ENCODE measurements at regions not wholly inside any gene's neighbourhood (a gene's known extent, or its start where the extent isn't known, plus 50 kb on each side); places are given as distances from the start of the nearest gene placed in this dataset.

GRCh38 chr3:103410231-103410630 lies 975.4 kb downstream of the ZPLD1 start:
- H4K91ac ChIP-seq (replicated peaks; ENCODE audit: insufficient read length, low read length), result no peak overlapping the region
- H2BK15ac ChIP-seq (ENCODE audit: low read length), result no peak overlapping the region
- H3K9ac ChIP-seq (replicated peaks in 1 of 4; ENCODE audit: extremely low read depth in 1 of 4, low read depth in 3 of 4, low read length in 3 of 4), result no peak overlapping the region
- 74% methylated on average over 17 of the region's 17 CpGs; no CpG with 5 or more reads in 1 of the 2 experiments for WGBS, 2 experiments (ENCODE audit: extremely low coverage in 1 of 2, insufficient coverage in 1 of 2, insufficient read length in 1 of 2, insufficient replicate concordance in 2 of 2, low coverage in 1 of 2, low lambda C conversion rate in 2 of 2, missing lambda C conversion rate in 1 of 2)
- no peaks in the 10 kb centered on the region for H3K9me3 ChIP-seq (ENCODE audit: insufficient read depth in 2 of 2, low read depth in 1 of 2, low read length in 1 of 2)
- DNase-seq (ENCODE audit: low read depth in 1 of 2, low spot score in 2 of 2) (peak; percentile 25 to 76), FAIRE-seq (no peak)
- no peaks in the 10 kb centered on the region for H3K36me3 ChIP-seq (ENCODE audit: control insufficient read depth in 2 of 4, insufficient read depth in 4 of 4, low read length in 3 of 4)
- no peak overlapping the region for H4K8ac ChIP-seq (ENCODE audit: extremely low read depth, insufficient read depth, low read length)
- H3K4me2 ChIP-seq (ENCODE audit: insufficient read depth in 1 of 2, low read depth in 2 of 2, low read length in 2 of 2), result no peak overlapping the region
- no peak overlapping the region for H3K4me3 ChIP-seq (ENCODE audit: extremely low read depth in 1 of 4, insufficient read depth in 2 of 4, low read depth in 3 of 4, low read length in 4 of 4)
- no peaks in the 10 kb centered on the region for H3K79me1 ChIP-seq (ENCODE audit: low read depth, low read length)
- H2BK12ac ChIP-seq (ENCODE audit: low read depth, low read length), result no peak overlapping the region
- H3K23me2 ChIP-seq (ENCODE audit: low read depth, low read length), result no peaks in the 10 kb centered on the region
- H2BK5ac ChIP-seq (ENCODE audit: low read depth, low read length), result no peak overlapping the region
- no peak overlapping the region for H4K5ac ChIP-seq (ENCODE audit: insufficient read length, low read depth, low read length)
- no peak overlapping the region for H2AFZ ChIP-seq (ENCODE audit: low read length)
- ChIA-PET POLR2A (ENCODE audit: partially characterized antibody) (interaction anchor here (0.5 to 1.0 kb wide), 2 partner anchors 9 to 90 kb away, joined by 3 to 4 read pairs; no protein-coding TSS in a partner anchor), CTCF (ENCODE audit: partially characterized antibody) (interaction anchor here (0.8 to 1.7 kb wide), 21 partner anchors 9 to 1181 kb away, joined by 3 to 7 read pairs (median 3); no protein-coding TSS in a partner anchor)
- H2BK120ac ChIP-seq (replicated peaks; ENCODE audit: low read depth, low read length), result no peak overlapping the region
- H3K14ac ChIP-seq (ENCODE audit: insufficient read length), result no peak overlapping the region
- peak; percentile 71 to 76 (median 76) for TF ChIP-seq CTCF (IDR thresholded peaks at IDR 0.05; ENCODE audit: control extremely low read depth in 1 of 3, insufficient read depth in 1 of 3, low read depth in 1 of 3, low read length in 3 of 3)
- no peak for TF ChIP-seq TCF12 (IDR thresholded peaks at IDR 0.05; ENCODE audit: low read depth, low read length)
- no peak for TF ChIP-seq SIRT6 (IDR thresholded peaks at IDR 0.05; ENCODE audit: low read length)
- no peak for TF ChIP-seq GTF2F1 (IDR thresholded peaks at IDR 0.05; ENCODE audit: borderline replicate concordance, low read depth, low read length)
- peak; percentile 64 to 73 for TF ChIP-seq RAD21 (IDR thresholded peaks at IDR 0.05 in 1 of 2, conservative IDR thresholded peaks at IDR 0.05 in 1 of 2; ENCODE audit: low read depth in 2 of 2, low read length in 2 of 2)
- no peak overlapping the region for H3K4ac ChIP-seq (replicated peaks; ENCODE audit: insufficient read length, low read depth, low read length)
- H3K27me3 ChIP-seq (replicated peaks in 1 of 4; ENCODE audit: control insufficient read depth in 3 of 4, extremely low read depth in 1 of 4, insufficient read depth in 3 of 4, low read length in 3 of 4), result no peaks in the 10 kb centered on the region
- H3K56ac ChIP-seq (replicated peaks; ENCODE audit: insufficient read length, low read depth, low read length), result no peak overlapping the region
- H3K18ac ChIP-seq (ENCODE audit: extremely low read depth, low read length), result no peak overlapping the region
- no peak overlapping the region for H3K27ac ChIP-seq (ENCODE audit: low read depth, low read length)
- no peak overlapping the region for H2AK5ac ChIP-seq (ENCODE audit: low read depth, low read length)
- no peaks in the 10 kb centered on the region for H4K20me1 ChIP-seq (replicated peaks in 1 of 2; ENCODE audit: control insufficient read depth in 1 of 2, insufficient read depth in 2 of 2, low read length in 2 of 2)
- H3K4me1 ChIP-seq (replicated peaks in 1 of 4; ENCODE audit: control insufficient read depth in 3 of 4, insufficient read depth in 4 of 4, low read length in 3 of 4), result no peaks in the 10 kb centered on the region
- H3K79me2 ChIP-seq (ENCODE audit: control insufficient read depth in 1 of 2, insufficient read depth in 2 of 2, low read length in 2 of 2), result no peaks in the 10 kb centered on the region
- no peak overlapping the region for H2BK20ac ChIP-seq (ENCODE audit: low read length)
- no peak overlapping the region for H3K23ac ChIP-seq (ENCODE audit: insufficient read length)
